ENCODE measurements at regions not wholly inside any gene's neighbourhood (a gene's known extent, or its start where the extent isn't known, plus 50 kb on each side); places are given as distances from the start of the nearest gene placed in this dataset.
A peak's percentile ranks its signal among the peaks of the same experiment; 100 is the strongest.
"Not testable (repeated sequence)": the region's sequence is repeated elsewhere in the genome, so short reads cannot be mapped to it uniquely, and the experiment has no call there.

DNA sequence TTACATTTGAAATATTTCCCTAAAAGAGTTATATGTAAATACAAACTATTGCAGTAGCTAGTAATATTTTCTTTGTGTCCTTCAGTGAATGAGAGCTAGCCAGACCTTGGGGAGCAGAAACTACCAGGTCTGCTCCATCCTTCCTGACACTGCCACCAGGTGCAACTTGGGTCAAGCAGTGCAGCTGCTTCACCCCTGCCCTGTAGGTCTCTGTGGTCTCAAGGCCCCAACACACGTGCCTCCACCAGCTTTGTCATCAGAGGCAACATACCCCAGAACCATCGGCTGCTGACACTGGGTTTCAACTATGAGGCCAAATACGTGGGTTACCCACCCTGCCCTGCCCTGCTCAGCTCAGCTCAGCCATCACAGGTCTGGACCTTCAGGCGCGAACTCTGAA is 181.6 kb downstream of the FCRL5 start:
- Mint-ChIP-seq H3K27ac (no peak overlapping the region), H3K27me3 (peaks cover 4% of the 10 kb centered on the region), H3K4me1 (ENCODE audit: low read depth) (peaks cover 10% of the 10 kb centered on the region), H3K9me3 (ENCODE audit: low read depth) (no peaks in the 10 kb centered on the region), H3K36me3 (ENCODE audit: insufficient read depth) (no peaks in the 10 kb centered on the region), H3K4me3 (ENCODE audit: low read depth) (no peak overlapping the region)
- TF ChIP-seq, protein P1, sequence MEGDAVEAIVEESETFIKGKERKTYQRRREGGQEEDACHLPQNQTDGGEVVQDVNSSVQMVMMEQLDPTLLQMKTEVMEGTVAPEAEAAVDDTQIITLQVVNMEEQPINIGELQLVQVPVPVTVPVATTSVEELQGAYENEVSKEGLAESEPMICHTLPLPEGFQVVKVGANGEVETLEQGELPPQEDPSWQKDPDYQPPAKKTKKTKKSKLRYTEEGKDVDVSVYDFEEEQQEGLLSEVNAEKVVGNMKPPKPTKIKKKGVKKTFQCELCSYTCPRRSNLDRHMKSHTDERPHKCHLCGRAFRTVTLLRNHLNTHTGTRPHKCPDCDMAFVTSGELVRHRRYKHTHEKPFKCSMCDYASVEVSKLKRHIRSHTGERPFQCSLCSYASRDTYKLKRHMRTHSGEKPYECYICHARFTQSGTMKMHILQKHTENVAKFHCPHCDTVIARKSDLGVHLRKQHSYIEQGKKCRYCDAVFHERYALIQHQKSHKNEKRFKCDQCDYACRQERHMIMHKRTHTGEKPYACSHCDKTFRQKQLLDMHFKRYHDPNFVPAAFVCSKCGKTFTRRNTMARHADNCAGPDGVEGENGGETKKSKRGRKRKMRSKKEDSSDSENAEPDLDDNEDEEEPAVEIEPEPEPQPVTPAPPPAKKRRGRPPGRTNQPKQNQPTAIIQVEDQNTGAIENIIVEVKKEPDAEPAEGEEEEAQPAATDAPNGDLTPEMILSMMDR (IDR thresholded peaks at IDR 0.05; ENCODE audit: unreplicated experiment) = no peak
- no peak for DNase-seq (ENCODE audit: low spot score, unreplicated experiment)

DNA sequence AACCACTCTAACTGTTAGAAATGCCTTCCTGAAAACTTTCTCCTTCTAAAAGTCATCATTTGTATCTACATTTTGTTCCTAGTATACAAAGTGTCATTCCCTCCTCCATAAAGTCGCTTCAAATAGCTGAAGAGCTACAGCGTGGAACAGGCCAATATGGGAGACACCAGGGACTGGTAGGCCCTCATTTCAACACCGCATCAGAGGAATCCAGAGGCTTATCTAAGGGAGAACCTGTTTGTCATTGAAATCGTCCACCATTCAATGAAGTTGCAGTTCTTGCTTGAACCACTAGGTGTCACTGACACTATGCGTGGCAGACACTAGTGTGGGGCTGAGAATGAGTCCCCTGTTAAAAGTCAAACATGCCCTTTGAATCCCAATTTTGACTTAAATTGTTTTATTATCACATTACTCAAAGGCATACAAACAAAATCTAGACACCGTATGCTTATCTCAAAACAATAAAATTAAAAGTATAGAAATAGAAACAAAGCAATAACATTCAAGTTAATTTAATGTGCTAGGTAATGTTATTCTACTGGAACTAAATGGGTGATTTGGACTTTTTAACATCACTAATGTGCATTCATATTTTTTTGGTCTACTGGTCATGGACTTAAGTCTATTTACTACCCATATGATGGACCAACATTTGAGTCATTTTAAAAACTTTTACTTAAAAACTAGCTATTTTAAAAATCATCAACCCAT is 182.3 kb downstream of the FCRL5 start:
- Mint-ChIP-seq H3K4me1 (ENCODE audit: low read depth) (peaks cover 10% of the 10 kb centered on the region), H3K27ac (no peak overlapping the region), H3K4me3 (ENCODE audit: low read depth) (no peak overlapping the region), H3K27me3 (peaks cover 4% of the 10 kb centered on the region), H3K9me3 (ENCODE audit: low read depth) (no peaks in the 10 kb centered on the region), H3K36me3 (ENCODE audit: insufficient read depth) (no peaks in the 10 kb centered on the region)
- DNase-seq (ENCODE audit: low spot score, unreplicated experiment) = peak; percentile 48
- TF ChIP-seq, protein P1 (IDR thresholded peaks at IDR 0.05; ENCODE audit: unreplicated experiment) = peak; percentile 92

DNA sequence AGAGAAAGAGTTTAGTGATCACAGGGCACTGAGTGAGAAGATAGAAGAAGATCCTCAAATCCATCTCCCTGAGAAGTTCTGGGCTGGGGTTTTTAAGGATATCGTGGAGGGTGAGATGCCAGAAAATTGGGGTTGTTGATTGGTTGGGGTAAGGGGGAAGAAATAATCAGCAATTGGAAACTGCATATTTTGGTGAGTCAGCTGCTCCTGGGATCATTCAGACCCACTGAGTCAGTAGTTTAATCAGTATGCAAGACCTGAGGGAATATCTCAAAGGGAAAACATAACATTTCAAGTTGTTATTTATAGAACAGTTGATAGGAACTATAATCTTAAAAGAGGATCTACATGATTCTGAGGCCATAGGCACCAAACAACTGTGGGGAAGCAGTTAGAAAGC is 183.4 kb downstream of the FCRL5 start:
- H3K27ac Mint-ChIP-seq; H3K9me3 Mint-ChIP-seq (ENCODE audit: low read depth); H3K36me3 Mint-ChIP-seq (ENCODE audit: insufficient read depth); H3K4me3 Mint-ChIP-seq (ENCODE audit: low read depth); H3K27me3 Mint-ChIP-seq; DNase-seq (ENCODE audit: low spot score, unreplicated experiment): not testable (repeated sequence)
- H3K4me1 Mint-ChIP-seq (ENCODE audit: low read depth) = peaks cover 10% of the 10 kb centered on the region

DNA sequence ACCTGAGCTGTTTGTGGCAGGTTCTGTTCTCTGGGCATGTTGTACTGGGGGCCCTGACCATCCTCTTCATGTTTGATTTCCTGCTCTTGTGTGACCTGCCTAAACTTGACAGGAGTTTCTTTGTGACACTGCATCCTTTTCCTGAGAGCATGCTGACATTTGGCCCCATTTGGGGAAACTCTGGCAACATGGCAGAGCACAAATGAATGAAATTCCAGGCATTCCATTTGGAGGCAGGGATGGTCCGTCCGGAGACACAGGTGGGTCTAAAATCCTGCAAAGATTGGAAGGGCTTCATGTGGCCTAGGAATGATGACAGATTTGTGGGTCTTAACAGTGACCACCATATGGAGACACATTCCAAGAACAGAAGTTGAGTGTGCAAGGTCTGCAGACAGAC is 184.0 kb downstream of the FCRL5 start:
- H3K4me1 Mint-ChIP-seq (ENCODE audit: low read depth) = peaks cover 10% of the 10 kb centered on the region
- no peak overlapping the region for H3K27ac Mint-ChIP-seq
- H3K36me3 Mint-ChIP-seq (ENCODE audit: insufficient read depth) = no peaks in the 10 kb centered on the region
- TF ChIP-seq, protein P1 (IDR thresholded peaks at IDR 0.05; ENCODE audit: unreplicated experiment) = no peak
- H3K27me3 Mint-ChIP-seq = peaks cover 4% of the 10 kb centered on the region
- DNase-seq (ENCODE audit: low spot score, unreplicated experiment) = no peak
- H3K4me3 Mint-ChIP-seq (ENCODE audit: low read depth) = no peak overlapping the region
- H3K9me3 Mint-ChIP-seq (ENCODE audit: low read depth) = no peaks in the 10 kb centered on the region

DNA sequence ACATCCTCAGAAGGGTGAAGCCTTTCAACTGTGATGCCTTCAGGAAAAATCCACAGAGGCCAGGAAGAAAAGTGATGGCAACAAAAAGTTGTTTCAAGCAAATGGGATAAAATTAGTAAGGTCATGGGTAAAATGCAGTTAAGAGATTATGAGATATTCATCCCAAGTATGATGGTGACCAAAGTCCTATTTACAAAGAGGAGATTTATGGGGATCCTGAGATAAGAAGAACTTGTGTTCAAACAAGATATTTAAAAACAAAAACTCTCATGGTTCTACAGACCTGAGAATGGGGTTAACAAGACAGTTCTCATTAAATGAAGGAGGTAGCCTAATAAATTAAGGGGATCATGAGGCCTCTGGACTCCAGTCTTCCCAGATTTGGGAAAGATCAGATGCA is 184.4 kb downstream of the FCRL5 start:
- peaks cover 10% of the 10 kb centered on the region for H3K4me1 Mint-ChIP-seq (ENCODE audit: low read depth)
- no peak overlapping the region for H3K4me3 Mint-ChIP-seq (ENCODE audit: low read depth)
- H3K27ac Mint-ChIP-seq = no peak overlapping the region
- H3K9me3 Mint-ChIP-seq (ENCODE audit: low read depth) = no peaks in the 10 kb centered on the region
- H3K36me3 Mint-ChIP-seq (ENCODE audit: insufficient read depth) = no peaks in the 10 kb centered on the region
- H3K27me3 Mint-ChIP-seq = peaks cover 4% of the 10 kb centered on the region
- TF ChIP-seq, protein P1 (IDR thresholded peaks at IDR 0.05; ENCODE audit: unreplicated experiment) = no peak
- no peak for DNase-seq (ENCODE audit: low spot score, unreplicated experiment)

DNA sequence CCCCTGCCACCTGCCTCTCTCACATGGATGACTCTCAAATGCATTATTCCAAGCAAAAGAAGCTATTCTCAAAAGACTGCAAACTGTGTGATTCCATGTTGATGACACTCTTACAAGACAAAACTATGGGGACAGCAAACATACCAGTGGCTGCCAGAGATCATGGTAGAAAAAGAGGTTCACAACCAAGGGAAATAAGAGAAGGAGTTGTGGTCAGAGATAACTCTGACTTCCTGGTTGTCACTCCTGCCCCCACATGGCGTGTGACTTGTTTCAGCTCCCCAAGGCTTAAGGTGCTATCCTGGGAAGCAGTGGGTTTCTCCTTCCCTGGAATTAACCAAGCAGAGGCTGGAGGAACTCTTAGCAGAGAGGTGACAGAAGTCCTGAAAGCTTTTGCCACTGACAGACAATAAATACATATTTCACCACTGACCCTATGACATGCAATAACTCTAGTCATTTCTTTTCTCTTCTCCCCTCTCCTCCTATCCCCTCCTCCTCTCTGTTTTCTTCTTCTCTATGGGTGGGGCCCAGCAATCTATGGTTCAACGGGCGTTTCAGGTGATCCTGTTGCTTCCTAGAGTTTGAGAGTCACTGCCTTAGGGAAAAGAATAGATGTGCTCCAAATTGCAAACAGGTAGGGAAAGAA is 185.1 kb downstream of the FCRL5 start:
- Mint-ChIP-seq H3K4me3 (ENCODE audit: low read depth) (no peak overlapping the region), H3K27me3 (peaks cover 4% of the 10 kb centered on the region), H3K27ac (no peak overlapping the region), H3K4me1 (ENCODE audit: low read depth) (peaks cover 8% of the 10 kb centered on the region), H3K36me3 (ENCODE audit: insufficient read depth) (no peaks in the 10 kb centered on the region), H3K9me3 (ENCODE audit: low read depth) (no peaks in the 10 kb centered on the region)
- TF ChIP-seq, protein P1 (IDR thresholded peaks at IDR 0.05; ENCODE audit: unreplicated experiment) = no peak
- DNase-seq (ENCODE audit: low spot score, unreplicated experiment) = no peak

All from progenitor cell of endocrine pancreas (in vitro differentiated cells).